Ovary (tissue), 7 donors: ENCODE measurements at regions not wholly inside any gene's neighbourhood (a gene's known extent, or its start where the extent isn't known, plus 50 kb on each side); places are given as distances from the start of the nearest gene placed in this dataset.

Source experiments
- DNase-seq, 5 donors: peaks; one replicate each; pipeline ENCODE4 v3.0.0-alpha.2; 2019 to 2020
- H3K27ac ChIP-seq, 2 donors: fragments of 200-600 bp; one replicate each; pipeline versions ENCODE4 v1.5.1 to v1.8.0; 2019 to 2022
- H3K27me3 ChIP-seq: fragments of 200-600 bp; one replicate; pipeline ENCODE4 v1.8.0; 2022
- H3K36me3 ChIP-seq: fragments of 200-600 bp; sonication (generic); one replicate; pipeline ENCODE4 v1.5.1; 2019
- H3K4me1 ChIP-seq: one replicate; pipeline ENCODE4 v1.8.1; 2013; ENCODE audit warnings: mild to moderate bottlenecking, moderate library complexity; ENCODE audit not compliant: insufficient read depth
- H3K4me3 ChIP-seq: fragments of 200-600 bp; sonication (generic); one replicate; pipeline ENCODE4 v1.5.1; 2017
- H3K9me3 ChIP-seq, 2 donors: fragments of 200-600 bp in 1 of 2; sonication (generic) in 1 of 2; one replicate each; pipeline versions ENCODE4 v1.5.1 to v1.8.1; 2013 to 2019; ENCODE audit warnings: mild to moderate bottlenecking in 1 of 2, moderate library complexity in 1 of 2
- EP300 ChIP-seq: sonication (generic); formaldehyde crosslinking; IDR thresholded peaks from one replicate; pipeline ENCODE4 v1.6.1; 2017; ENCODE audit warnings: antibody characterized with exemption
- POLR2A ChIP-seq: fragments of 450-650 bp; IDR thresholded peaks from one replicate; pipeline ENCODE4 v1.6.1; 2017; ENCODE audit warnings: antibody characterized with exemption, mild to moderate bottlenecking, moderate library complexity
- WGBS, 3 donors: extraction: QIAGEN DNeasy Blood & Tissue Kit in 1 of 3; methylation state at CpG; one replicate each; pipeline versions ENCODE4 v1.1.5 to v1.1.7; 2013 to 2017; 5-methylcytosine and 5-hydroxymethylcytosine counted together
- intact Hi-C, 4 donors: fragments of 100-400 bp; cut with DNase I; formaldehyde crosslinking; loops; one replicate each; pipeline versions ENCODE4 v1.11.0 to v1.15.1; 2022 to 2023
- TF ChIP-seq, protein P1 (sequence below), 3 donors: fragments of 450-650 bp in 2 of 3; fragments of 200-600 bp in 1 of 3; IDR thresholded peaks; one replicate each; pipeline versions ENCODE4 v1.5.1 to v1.8.0; 2016 to 2022; ENCODE audit warnings: antibody characterized with exemption in 3 of 3, mild to moderate bottlenecking in 1 of 3
- donor health status: DM: no; HTN: no; CAD: no; lungs with moderate emphysema.
- donor health status: DM: no; HTN: no; CAD: no.
- donor health status: Bipolar disorder and iron deficiency.
- donor health status: DM: no; HTN: no; CAD: no.
- donor health status: DM: yes; HTN: yes; CAD: no.

DNA sequence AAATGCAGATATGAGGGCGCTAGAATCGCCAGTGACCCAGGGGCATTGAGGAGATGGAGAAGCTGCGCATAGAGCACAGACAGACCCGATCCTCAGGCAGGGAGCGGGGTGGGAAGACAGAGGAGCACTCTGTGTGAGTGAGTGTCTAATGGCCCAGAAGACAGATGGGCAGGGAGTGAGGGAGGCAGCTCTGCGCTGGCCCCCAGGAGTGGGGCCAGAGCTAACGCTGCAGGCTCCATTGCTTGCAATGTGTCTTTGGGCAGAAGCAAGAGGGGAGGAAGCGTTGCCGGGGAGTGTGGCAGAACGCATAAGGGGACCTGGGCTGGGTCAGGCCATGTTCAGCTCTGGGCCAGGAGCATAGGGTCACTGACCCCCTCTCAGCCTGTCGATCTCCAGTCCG is 207.0 kb downstream of the TBXT start:
- H3K27me3 ChIP-seq: no peaks in the 10 kb centered on the region
- H3K9me3 ChIP-seq: no peaks in the 10 kb centered on the region
- H3K4me1 ChIP-seq: no peaks in the 10 kb centered on the region
- no peak for DNase-seq
- H3K27ac ChIP-seq: no peak overlapping the region
- H3K36me3 ChIP-seq: no peaks in the 10 kb centered on the region
- WGBS, 3 donors: 84 to 89% (median 87%) methylated on average over 12 of the region's 12 CpGs
- intact Hi-C loops: no loop called here
- TF ChIP-seq POLR2A (no peak), EP300 (no peak)
- TF ChIP-seq, protein P1, sequence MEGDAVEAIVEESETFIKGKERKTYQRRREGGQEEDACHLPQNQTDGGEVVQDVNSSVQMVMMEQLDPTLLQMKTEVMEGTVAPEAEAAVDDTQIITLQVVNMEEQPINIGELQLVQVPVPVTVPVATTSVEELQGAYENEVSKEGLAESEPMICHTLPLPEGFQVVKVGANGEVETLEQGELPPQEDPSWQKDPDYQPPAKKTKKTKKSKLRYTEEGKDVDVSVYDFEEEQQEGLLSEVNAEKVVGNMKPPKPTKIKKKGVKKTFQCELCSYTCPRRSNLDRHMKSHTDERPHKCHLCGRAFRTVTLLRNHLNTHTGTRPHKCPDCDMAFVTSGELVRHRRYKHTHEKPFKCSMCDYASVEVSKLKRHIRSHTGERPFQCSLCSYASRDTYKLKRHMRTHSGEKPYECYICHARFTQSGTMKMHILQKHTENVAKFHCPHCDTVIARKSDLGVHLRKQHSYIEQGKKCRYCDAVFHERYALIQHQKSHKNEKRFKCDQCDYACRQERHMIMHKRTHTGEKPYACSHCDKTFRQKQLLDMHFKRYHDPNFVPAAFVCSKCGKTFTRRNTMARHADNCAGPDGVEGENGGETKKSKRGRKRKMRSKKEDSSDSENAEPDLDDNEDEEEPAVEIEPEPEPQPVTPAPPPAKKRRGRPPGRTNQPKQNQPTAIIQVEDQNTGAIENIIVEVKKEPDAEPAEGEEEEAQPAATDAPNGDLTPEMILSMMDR (IDR thresholded peaks at IDR 0.05): no peak
- H3K4me3 ChIP-seq: no peak overlapping the region

DNA sequence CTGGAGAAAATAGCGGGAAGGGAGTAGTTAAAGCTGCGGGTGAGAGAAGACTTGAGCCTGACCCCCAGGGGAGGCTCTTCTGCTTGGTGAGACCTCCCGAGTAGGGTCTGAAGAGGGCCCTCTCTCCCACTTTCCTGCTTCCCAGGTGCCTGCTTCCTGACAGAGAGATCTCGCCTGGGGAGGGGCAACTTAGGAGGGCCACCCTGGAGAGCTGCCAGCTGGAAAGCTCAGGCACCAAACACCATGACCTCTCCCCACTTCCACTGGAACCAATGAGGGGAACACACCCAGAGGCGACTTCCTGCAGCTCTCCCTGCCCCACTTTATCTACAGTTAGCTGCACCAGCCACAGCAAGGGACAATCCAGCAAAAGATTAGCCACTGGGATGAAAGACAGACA is 208.0 kb downstream of the TBXT start:
- H3K27me3 ChIP-seq: no peaks in the 10 kb centered on the region
- intact Hi-C loops: no loop called here
- no peaks in the 10 kb centered on the region for H3K36me3 ChIP-seq
- H3K4me3 ChIP-seq: no peak overlapping the region
- TF ChIP-seq, protein P1 (IDR thresholded peaks at IDR 0.05): no peak
- TF ChIP-seq EP300: no peak
- TF ChIP-seq POLR2A: no peak
- H3K9me3 ChIP-seq: no peaks in the 10 kb centered on the region
- no peak for DNase-seq
- 68 to 86% (median 77%) methylated on average over 5 of the region's 5 CpGs for WGBS, 3 donors
- H3K4me1 ChIP-seq: no peaks in the 10 kb centered on the region
- H3K27ac ChIP-seq: no peak overlapping the region

DNA sequence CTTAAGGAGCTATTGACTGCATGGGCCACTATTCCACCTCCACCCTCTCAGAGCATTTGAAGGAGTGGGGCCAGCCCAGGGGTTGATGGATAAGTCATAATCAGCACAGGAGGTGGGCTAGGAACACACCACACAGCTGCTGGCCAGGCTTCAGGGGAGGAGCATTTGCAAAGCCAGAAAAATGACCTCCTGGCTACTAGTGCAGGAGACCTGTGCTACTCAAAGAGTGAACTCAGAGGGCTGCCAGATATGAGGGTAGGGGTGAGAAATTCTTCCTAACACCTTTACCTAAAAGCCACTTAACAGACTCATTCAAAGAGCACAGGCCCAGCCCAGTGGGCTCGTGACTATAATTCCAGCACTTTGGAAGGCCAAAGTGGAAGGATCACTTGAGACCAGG is 210.8 kb downstream of the TBXT start:
- WGBS, 3 donors: 76 to 98% (median 94%) methylated on average over 1 of the region's 1 CpG
- TF ChIP-seq POLR2A: no peak
- intact Hi-C loops: no loop called here
- Histone ChIP-seq H3K36me3 (no peaks in the 10 kb centered on the region), H3K27me3 (no peaks in the 10 kb centered on the region), H3K27ac (no peak overlapping the region), H3K9me3 (no peaks in the 10 kb centered on the region), H3K4me3 (no peak overlapping the region), H3K4me1 (no peaks in the 10 kb centered on the region)
- no peak for DNase-seq

DNA sequence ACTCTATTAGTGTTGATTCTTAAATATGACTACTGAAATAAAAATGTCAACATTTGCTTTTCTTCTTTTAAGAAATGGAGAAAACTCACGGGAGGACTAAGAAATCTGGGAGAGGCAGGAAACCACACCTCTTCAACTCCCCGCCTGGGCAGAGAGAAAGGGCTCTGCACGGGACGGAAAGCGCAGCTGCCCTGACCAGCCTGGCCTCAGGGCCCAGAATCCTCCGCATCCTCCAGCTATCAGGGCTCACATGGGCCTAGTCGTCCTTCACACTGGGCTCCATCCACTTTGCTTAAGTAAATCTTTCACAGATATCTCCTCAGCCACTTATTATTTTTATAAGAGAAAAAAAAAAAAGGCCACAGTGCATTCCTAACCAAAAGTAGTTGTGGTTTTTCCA is 215.1 kb downstream of the TBXT start:
- H3K27ac ChIP-seq: no peak overlapping the region
- no peaks in the 10 kb centered on the region for H3K36me3 ChIP-seq
- intact Hi-C loops: no loop called here
- TF ChIP-seq, protein P1 (IDR thresholded peaks at IDR 0.05): no peak
- no peak for TF ChIP-seq EP300
- no peak for TF ChIP-seq POLR2A
- no peaks in the 10 kb centered on the region for H3K4me1 ChIP-seq
- no peaks in the 10 kb centered on the region for H3K27me3 ChIP-seq
- no peaks in the 10 kb centered on the region for H3K9me3 ChIP-seq
- WGBS, 3 donors: 47 to 66% (median 56%) methylated on average over 7 of the region's 7 CpGs
- H3K4me3 ChIP-seq: no peak overlapping the region
- DNase-seq: no peak

DNA sequence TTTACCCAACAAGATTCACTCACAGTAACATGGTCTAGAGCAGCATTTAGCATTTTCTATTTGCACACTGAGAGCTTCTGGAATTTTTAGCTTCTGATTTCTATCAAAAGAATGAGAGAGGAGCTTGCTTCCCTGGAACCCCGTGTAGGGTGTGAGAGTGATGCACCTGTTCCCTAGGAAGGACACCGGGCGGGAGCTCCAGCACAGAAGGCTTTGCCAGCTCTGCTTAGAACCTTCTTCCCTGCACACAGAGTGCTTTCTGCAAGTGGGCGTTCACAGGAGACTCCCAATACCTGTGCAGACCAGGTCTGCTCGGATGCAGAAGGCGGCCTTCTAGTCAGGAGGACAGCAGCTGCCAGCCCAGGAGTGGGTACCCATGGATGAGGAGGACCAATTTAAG is 217.3 kb downstream of the TBXT start:
- no peaks in the 10 kb centered on the region for H3K27me3 ChIP-seq
- no peak overlapping the region for H3K27ac ChIP-seq
- 80 to 85% (median 82%) methylated on average over 6 of the region's 6 CpGs for WGBS, 3 donors
- TF ChIP-seq POLR2A (no peak), EP300 (no peak)
- TF ChIP-seq, protein P1 (IDR thresholded peaks at IDR 0.05): no peak
- DNase-seq: no peak
- intact Hi-C loops: no loop called here
- H3K9me3 ChIP-seq: no peaks in the 10 kb centered on the region
- H3K36me3 ChIP-seq: no peaks in the 10 kb centered on the region
- no peaks in the 10 kb centered on the region for H3K4me1 ChIP-seq
- H3K4me3 ChIP-seq: no peak overlapping the region
